OCI-LY1 (cell line): ENCODE measurements at regions not wholly inside any gene's neighbourhood (a gene's known extent, or its start where the extent isn't known, plus 50 kb on each side); places are given as distances from the start of the nearest gene placed in this dataset.

Source experiments
- EZH2 ChIP-seq: fragments of 200-600 bp; sonication (generic), shearing (Covaris generic); IDR thresholded peaks from 2 replicates; pipeline ENCODE4 v1.8.0; 2017; ENCODE audit warnings: borderline replicate concordance, mixed run types, mild to moderate bottlenecking, antibody characterized with exemption, low read length, moderate library complexity, mixed read lengths
- TF ChIP-seq, protein P1 (sequence below): fragments of 200-600 bp; sonication (generic), shearing (Covaris generic); IDR thresholded peaks from 2 replicates; pipeline ENCODE4 v1.5.1; 2017; ENCODE audit warnings: mild to moderate bottlenecking, antibody characterized with exemption, low read length, moderate library complexity, mixed read lengths

DNA sequence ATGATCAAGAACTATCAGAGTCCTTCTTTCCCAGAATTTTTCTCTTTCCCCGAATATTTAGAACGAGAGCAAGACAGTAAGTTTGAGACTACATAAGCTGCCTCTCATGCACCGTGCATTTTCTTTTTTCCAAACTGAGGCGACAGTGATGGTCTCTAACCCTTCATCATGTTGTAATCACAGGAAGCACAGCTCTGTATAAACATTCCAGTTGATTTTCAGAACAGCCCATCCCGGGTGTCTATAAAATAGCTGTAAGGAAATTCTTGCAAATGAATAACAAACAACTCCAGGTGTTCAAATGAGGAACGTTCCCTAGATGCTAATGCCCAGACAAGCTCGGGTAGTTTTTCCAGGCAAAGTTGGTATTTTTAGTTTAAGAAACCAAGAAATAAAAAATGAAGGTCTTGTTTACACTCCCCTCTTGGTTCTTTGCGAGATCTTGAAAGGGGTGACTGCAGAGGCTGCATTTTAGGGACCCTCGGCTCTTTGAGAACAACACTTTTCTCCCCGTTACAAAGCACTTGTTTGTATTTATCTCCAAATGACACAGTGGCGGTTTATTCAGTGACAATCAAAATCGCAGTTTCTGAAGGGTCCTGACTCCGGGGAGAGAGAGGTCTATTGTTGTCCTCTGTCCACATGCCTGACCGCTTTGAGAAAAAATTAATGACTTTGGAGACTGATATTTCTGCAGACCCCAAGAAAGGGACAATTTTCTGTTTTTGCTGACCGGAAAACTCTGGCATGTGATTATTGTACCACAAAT, 101.1 kb upstream of the NCK2 start:
- TF ChIP-seq, protein P1, sequence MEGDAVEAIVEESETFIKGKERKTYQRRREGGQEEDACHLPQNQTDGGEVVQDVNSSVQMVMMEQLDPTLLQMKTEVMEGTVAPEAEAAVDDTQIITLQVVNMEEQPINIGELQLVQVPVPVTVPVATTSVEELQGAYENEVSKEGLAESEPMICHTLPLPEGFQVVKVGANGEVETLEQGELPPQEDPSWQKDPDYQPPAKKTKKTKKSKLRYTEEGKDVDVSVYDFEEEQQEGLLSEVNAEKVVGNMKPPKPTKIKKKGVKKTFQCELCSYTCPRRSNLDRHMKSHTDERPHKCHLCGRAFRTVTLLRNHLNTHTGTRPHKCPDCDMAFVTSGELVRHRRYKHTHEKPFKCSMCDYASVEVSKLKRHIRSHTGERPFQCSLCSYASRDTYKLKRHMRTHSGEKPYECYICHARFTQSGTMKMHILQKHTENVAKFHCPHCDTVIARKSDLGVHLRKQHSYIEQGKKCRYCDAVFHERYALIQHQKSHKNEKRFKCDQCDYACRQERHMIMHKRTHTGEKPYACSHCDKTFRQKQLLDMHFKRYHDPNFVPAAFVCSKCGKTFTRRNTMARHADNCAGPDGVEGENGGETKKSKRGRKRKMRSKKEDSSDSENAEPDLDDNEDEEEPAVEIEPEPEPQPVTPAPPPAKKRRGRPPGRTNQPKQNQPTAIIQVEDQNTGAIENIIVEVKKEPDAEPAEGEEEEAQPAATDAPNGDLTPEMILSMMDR = no peak
- TF ChIP-seq EZH2 = no peak
